AG08395 (cell line): ENCODE measurements at regions not wholly inside any gene's neighbourhood (a gene's known extent, or its start where the extent isn't known, plus 50 kb on each side); places are given as distances from the start of the nearest gene placed in this dataset.
A peak's percentile ranks its signal among the peaks of the same experiment; 100 is the strongest.

Experiments used
- DNase-seq: peaks from one replicate; pipeline ENCODE4 v3.0.0; 2012; ENCODE audit warnings: mixed read lengths, low spot score

- DNase-seq = no peak
Observed at GRCh38 chr1:22264464-22265341, 121.8 kb upstream of the WNT4 start.

- DNase-seq = no peak
Observed at GRCh38 chr1:22266141-22266540, 123.2 kb upstream of the WNT4 start.

GRCh38 chr1:22267413-22268175 is 124.7 kb upstream of the WNT4 start:
- no peak for DNase-seq

DNA sequence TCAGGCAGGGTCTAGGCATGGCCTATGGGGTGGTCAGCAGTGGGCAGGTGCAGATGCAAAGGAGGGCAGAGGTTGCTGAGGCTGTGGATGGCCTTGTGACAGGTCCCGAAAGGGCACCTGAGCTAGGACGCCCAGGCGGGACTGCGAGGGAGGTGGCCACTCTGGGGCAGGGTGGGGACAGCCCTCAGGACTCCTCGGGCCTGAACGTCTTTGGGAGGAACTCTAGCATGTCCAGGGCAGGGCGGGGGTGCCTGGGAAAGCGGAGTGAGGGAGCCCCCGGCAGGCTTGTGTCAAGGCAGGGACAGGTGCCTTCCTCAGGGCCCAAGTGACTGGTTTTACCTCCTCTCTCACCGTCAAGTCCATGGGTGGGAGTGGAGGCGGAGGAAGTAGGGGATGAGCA is 125.4 kb upstream of the WNT4 start:
- no peak for DNase-seq

DNA sequence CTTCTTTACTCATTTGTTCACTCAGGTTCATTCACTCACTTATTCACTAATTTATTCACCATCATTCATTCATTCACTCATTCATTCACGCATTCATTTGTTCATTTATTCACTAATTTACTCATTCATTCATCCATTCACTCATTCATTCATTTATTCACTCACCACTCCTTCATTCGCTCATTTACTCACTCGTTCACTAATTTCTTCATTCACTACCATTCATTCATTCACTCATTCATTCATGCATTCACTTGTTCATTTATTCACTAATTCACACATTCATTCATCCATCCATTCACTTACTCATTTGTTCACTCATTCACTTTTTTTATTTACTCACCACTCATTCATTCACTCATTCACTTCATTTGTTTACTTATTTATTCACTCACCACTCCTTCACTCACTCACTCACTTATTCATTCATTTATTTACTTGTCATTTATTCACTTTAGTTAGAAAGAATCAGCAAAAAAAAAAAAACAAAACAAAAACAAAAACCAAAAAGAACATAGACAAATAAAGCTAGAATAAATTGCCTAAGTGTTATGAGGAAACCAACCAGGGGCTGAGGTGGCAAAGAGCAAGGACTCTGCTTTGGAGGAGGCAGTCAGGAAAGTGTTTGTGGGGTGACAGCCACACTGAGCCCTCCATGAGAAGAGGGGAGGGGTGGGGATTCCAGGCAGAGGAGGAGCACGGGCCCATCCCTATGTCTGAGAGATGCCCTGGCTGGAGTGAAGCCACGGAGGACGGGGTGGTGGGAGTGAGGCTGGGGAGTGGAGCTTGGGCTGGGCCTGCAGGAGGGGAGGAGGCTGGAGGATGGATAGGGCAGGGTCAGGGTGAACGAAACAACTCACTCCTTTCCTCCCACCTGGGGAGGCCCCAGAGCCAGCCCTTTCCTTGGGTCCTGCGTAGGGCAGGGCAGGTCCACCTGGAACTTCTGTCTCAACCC is 129.2 kb upstream of the WNT4 start:
- no peak for DNase-seq

DNA sequence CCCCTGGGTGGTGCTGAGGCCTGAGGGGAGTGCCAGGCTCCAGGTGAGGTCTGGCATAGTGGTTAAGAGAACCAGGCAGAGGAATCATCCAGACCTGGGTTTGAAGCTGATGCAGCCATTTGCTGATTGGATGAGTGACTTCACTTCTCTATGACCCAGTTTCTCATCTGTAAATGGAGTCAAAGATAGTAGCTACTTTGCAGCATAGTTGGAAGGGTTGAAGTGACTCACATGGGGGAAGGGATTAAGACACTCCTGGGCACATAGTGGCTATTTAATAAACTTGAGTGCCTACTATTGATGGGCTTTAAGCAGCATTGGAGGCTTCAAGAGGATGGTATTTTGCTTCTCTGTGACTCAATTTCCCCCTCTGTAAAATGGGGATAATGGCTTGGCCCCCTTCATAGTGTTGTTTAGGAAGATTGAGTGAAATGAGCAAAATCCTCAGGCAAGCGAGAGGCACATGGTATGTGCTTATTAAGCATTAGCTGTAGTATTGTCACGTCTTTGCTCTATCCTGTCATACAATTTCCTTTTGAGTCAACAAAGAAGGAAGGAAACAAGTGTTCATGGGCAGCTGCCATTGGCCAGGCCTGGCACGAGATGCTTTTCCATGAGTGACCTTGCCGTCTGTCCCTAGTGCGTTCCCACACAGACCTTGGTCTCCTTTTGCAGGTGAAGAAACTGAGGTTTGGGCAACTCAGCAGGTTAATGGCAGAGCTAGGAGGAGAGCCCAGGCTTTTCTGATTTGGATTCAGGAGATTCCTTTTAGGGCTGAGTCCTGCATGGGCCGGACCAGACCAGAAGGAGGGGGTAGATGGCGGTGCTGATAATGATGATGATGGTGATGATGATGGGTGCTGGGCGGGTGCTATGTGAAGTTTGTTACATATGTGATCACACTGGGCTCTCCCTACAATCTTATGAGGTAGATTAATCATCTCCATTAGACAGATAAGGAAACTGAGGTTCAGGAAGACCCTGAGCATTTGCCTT is 131.1 kb upstream of the WNT4 start:
- DNase-seq = no peak

DNA sequence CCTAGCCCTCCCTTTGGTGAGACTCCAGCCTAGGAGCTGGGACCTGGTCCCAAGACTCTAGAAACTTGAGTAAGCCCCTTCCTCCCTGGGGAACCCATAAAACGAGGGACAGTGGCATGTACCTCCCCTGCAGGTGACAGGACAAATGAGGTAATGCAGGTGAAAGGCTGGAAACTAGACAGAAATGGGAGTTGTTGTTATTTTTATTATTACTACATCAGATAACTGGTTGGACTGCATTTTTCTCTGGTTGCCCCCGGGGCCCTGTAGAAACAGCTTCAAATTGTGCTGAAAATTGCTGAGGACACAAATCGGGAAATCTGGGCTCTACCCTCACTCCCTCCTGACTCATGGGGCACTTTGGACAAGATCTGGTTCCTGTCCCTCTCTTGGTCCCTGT is 132.3 kb upstream of the WNT4 start:
- no peak for DNase-seq

GRCh38 chr1:22275626-22276395 is 132.9 kb upstream of the WNT4 start:
- peak; percentile 86 for DNase-seq

GRCh38 chr1:22276396-22276748 is 133.5 kb upstream of the WNT4 start:
- no peak for DNase-seq

DNA sequence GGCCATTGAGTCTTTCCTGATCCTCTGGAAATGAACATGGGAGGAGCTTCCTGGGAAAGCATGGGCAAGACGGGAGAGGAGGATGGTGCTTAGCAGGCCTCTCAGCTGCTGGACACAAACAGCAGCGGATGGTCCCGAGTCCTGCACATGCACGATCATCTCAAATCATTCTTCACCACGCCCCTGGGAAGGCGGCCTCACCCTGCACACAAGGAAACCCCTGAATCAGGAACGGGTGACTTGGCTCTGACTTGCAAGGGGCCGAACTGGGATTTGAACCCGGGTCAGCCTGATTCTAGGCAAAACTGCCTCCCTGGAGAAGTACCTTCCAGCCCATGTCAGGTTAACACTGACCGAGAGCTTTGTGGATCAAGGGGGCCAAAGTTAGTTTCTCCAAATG is 134.8 kb upstream of the WNT4 start:
- no peak for DNase-seq

DNA sequence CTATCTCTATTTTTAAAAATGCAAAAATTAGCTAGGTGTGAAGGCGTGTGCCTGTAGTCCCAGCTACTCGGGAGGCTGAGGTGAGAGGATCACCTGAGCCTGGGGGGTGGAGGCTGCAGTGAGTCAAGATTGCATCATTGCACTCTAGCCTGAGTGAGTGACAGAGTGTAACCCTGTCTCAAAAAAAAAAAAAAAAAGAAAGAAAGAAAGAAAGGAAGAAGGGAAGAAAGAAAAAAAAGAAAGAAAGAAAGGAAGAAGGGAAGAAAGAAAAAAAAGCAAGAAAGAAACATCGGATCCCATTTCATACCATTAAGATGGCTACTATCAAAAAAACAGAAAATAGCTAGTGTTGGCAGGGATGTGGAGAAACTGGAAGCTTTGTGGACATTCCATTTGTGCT is 136.8 kb upstream of the WNT4 start:
- no peak for DNase-seq

- DNase-seq = no peak
Observed at GRCh38 chr1:22280526-22280925, 137.6 kb upstream of the WNT4 start.

DNA sequence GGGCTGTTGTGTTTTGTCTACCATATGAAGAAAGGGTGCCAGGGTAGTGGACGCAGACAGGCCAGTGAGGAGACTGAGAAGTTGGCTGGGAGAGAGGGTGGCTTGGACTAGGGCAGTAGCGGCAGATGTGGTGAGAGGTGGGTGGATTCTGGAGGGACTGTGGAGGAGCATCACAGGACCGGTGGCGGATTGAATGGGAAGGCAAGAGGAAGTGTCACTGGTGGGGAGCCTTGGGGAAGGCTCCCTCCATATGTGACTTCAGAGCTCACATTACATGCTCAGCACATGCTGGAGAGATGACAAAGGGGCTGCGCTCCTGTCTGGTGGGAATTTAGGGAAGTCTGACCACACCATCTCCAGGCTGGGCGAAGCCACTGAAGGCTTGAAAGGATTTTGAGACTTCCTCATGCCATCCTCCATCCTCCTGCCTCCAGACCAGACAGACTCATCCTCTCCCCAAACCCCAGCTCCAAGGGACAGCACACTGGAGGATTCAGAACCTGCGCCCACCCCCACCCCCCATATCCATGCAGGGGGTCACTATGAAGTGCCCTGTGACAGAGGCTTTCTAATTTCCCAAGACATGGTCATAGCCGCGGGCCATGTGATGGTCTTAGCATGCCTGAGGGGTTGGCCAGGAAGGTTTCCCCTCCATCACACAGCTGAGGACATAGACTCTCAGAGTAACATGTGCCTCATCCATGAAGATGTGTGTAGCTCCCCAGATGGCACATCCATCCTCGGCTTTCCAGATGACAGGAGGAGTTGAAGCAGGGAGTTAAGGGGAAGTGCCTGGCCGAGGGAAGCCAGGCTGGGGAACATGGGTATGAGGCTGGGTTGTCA is 138.8 kb upstream of the WNT4 start:
- no peak for DNase-seq

GRCh38 chr1:22282364-22282995 is 139.6 kb upstream of the WNT4 start:
- DNase-seq = no peak

DNA sequence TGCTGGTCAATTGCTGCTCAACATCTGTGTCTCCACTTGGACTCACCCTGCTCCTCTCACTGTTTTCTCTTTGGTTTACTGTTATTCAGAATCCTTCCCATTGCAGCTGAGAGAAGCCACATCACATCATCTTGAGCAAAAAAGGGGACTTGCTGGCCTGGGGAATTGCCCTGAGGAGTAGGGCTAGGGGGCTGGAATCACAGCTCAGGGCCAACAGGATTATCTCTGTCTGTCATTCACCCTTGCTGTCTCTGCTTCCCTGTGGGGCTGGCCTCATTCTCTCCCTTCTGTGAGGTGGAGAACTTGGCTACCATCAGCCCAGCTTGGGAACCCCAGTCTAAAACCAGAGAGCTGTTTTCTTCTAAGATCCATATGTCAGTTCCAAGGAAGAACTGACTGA is 140.7 kb upstream of the WNT4 start:
- no peak for DNase-seq

GRCh38 chr1:22284236-22284635 is 141.3 kb upstream of the WNT4 start:
- no peak for DNase-seq

DNA sequence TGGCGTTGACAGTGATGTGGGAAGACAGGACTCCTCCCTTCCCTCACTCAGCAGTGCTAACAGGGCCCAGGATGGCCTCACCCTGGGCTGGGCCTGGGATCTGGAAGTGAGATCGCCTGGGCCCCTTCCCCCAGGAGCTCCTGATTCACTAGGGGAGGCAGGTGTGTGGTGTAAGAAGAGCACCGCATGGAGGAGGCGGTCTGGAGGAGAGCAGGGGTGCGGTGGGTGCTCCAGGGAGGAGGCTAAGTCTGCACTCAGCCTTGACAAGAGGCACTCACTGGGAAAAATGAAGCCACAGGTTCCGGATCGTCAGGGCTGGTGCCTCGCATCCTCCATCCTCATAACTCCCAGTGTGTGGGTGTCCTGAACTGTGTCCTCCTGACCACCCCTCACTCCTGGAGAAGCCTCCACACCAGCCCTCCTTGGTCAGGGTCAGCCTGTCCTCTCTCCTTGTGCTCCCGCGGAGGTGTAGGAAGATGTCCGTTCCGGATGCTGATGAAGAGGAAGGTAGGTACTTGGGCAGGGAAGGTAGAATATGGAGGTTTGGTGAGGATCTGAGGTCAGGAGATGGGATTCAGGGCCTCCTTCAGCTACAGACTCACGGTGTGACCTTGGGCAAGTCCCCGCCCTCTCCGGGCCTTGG is 142.1 kb upstream of the WNT4 start:
- no peak for DNase-seq
